Cardiac fibroblast (primary cell): ENCODE measurements at regions not wholly inside any gene's neighbourhood (a gene's known extent, or its start where the extent isn't known, plus 50 kb on each side); places are given as distances from the start of the nearest gene placed in this dataset.
A peak's percentile ranks its signal among the peaks of the same experiment; 100 is the strongest.
"Not testable (repeated sequence)": the region's sequence is repeated elsewhere in the genome, so short reads cannot be mapped to it uniquely, and the experiment has no call there.

Source experiments
- DNase-seq, 2 donors: peaks; one replicate each; pipeline versions ENCODE4 v3.0.0 to v3.0.0-alpha.2; 2010; ENCODE audit warnings: low read depth in 2 of 2
- H3K4me3 ChIP-seq, 2 donors: replicated peaks in 1 of 2; 1 replicate in 1 of 2; 2 replicates in 1 of 2; pipeline ENCODE4 v1.5.1; 2011; ENCODE audit warnings: low read depth in 2 of 2, low read length in 2 of 2, mild to moderate bottlenecking in 2 of 2, moderate library complexity in 1 of 2
- TF ChIP-seq, protein P1 (sequence below): IDR thresholded peaks from one replicate; pipeline ENCODE4 v1.5.1; 2011; ENCODE audit warnings: low read depth, mild to moderate bottlenecking, low read length, inconsistent platforms

DNA sequence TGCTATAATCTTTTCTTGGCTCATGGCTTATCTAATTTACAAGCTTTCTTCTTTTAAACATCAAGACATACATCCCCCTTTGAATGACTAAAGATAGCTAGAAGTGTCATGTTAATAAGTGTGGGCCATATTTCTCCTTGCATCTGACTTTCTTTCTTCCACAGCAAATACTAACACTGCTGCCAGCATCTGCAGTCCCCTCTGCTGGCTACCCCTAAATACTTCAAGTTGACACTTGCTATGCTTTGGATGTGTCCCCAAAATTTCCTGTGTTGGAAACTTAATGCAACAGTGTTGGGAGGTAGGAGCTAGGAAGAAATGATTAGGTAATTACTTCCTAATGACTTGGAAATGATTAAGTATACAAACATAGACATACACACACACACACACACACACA is 459.0 kb upstream of the ST8SIA4 start:
- no peak overlapping the region for H3K4me3 ChIP-seq
- TF ChIP-seq, protein P1, sequence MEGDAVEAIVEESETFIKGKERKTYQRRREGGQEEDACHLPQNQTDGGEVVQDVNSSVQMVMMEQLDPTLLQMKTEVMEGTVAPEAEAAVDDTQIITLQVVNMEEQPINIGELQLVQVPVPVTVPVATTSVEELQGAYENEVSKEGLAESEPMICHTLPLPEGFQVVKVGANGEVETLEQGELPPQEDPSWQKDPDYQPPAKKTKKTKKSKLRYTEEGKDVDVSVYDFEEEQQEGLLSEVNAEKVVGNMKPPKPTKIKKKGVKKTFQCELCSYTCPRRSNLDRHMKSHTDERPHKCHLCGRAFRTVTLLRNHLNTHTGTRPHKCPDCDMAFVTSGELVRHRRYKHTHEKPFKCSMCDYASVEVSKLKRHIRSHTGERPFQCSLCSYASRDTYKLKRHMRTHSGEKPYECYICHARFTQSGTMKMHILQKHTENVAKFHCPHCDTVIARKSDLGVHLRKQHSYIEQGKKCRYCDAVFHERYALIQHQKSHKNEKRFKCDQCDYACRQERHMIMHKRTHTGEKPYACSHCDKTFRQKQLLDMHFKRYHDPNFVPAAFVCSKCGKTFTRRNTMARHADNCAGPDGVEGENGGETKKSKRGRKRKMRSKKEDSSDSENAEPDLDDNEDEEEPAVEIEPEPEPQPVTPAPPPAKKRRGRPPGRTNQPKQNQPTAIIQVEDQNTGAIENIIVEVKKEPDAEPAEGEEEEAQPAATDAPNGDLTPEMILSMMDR, result no peak
- DNase-seq, result no peak

GRCh38 chr5:101346906-101347305 is 443.8 kb upstream of the ST8SIA4 start:
- H3K4me3 ChIP-seq, result no peak overlapping the region
- DNase-seq, result no peak
- TF ChIP-seq, protein P1, result no peak

DNA sequence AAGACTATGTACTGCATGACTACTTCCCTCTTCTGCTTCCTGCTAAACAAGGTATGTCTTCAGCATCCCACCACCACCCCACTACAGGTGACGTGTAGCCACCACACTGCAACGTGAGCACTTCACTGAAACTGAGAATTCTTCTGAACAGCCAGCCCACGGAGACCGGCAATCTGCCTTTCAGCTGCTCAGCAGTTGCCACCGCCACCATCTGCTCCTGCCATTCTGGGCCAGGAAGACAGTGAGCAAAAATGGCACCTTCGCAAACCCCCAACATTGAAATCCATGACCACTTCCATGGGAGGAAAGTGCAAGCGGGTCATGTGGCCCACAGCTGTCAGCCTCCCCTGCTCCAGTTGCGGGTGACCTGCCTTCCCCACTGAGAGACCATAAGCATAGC is 443.4 kb upstream of the ST8SIA4 start:
- TF ChIP-seq, protein P1, result no peak
- no peak overlapping the region for H3K4me3 ChIP-seq
- DNase-seq, result no peak

GRCh38 chr5:101338226-101338625 is 435.1 kb upstream of the ST8SIA4 start:
- TF ChIP-seq, protein P1, result no peak
- no peak for DNase-seq
- H3K4me3 ChIP-seq, result no peak overlapping the region

GRCh38 chr5:101327816-101328215 is 424.7 kb upstream of the ST8SIA4 start:
- H3K4me3 ChIP-seq, result no peak overlapping the region
- TF ChIP-seq, protein P1, result no peak
- no peak for DNase-seq

DNA sequence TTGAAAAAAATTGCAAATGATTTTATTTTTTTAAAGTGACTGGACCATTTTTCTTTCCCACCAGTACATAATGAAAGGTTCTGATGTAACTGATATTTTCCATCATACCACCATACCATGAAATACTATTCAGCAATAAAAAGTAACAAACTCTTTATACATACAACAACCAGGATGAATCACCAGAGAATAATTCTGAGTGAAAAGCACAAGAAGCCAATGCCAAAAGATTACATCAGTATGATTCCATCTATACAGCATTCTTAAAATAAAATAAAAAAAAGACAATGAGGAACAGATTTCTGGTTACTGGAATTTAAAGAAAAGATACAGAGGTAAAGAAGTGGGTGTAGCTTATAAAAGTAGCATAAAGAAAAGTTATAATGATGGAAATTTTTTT is 423.7 kb upstream of the ST8SIA4 start:
- H3K4me3 ChIP-seq, result no peak overlapping the region
- peak in 1 of 2 donors; percentile 0 for DNase-seq
- TF ChIP-seq, protein P1, result no peak

DNA sequence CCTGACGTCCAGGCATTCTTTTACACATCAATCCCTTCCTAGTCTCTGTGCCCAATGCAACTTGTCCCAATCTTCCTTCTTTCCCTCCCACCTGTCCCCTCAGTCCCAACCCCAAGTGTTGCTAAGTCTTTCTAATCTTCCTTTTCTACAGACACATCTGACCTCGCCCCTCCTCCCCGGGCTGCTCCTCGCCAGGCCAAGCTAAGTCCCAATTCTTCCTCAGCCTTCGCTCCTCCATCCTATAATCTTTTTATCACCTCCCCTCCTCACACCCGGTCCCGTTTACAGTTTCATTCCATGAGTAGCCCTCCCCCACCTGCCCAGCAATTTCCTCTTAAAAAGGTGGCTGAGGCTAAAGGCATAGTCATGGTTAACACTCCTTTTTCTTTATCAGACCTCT is 413.3 kb upstream of the ST8SIA4 start:
- not testable (repeated sequence) for H3K4me3 ChIP-seq, DNase-seq
